ENCODE measurements at regions not wholly inside any gene's neighbourhood (a gene's known extent, or its start where the extent isn't known, plus 50 kb on each side); places are given as distances from the start of the nearest gene placed in this dataset.

DNA sequence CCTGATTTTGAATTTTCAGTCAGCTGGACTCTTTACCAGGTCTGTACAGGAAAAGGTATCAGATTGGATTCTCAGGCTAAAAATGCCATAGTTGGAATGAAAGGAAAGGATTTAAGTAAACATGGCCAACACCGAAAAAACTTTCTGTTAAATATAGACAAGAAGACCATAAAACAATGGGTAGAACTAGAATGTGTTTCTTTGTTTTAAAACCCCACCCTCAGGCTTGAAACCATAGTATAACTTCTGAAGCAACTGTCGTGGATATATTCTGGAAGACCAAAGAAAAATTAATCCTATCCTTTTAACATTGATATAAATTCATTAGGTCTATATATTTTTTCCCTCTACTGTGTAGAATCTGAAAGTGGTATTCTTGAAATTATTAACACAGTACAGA lies 118.6 kb upstream of the HAPLN1 start:
- ChIA-PET POLR2A (no interaction called here), CTCF (ENCODE audit: low intra/inter-chr PET ratio) (no interaction called here)
- H3K4me3 ChIP-seq, result no peak overlapping the region
- no peaks in the 10 kb centered on the region for H3K4me1 ChIP-seq (replicated peaks in 1 of 2; ENCODE audit: control insufficient read depth in 2 of 2, insufficient read depth in 2 of 2, low read length in 2 of 2)
- no peak overlapping the region for H2AFZ ChIP-seq (ENCODE audit: low read depth, low read length)
- no peak overlapping the region for H3K9ac ChIP-seq (ENCODE audit: insufficient read depth in 1 of 2, low read depth in 2 of 2, low read length in 2 of 2)
- no peaks in the 10 kb centered on the region for H4K20me1 ChIP-seq (replicated peaks; ENCODE audit: control insufficient read depth, insufficient read depth, low read length)
- in situ Hi-C loops (cut with MboI), result no loop called here
- no peaks in the 10 kb centered on the region for H3K9me3 ChIP-seq (replicated peaks; ENCODE audit: control insufficient read depth, insufficient read depth, low read depth, low read length)
- 0% methylated on average over 2 of the region's 2 CpGs for WGBS (ENCODE audit: insufficient coverage, low coverage, missing lambda C conversion rate)
- no TSS peak for BruUV-seq (replicated peaks)
- no peak for ATAC-seq
- no peaks in the 10 kb centered on the region for H3K27me3 ChIP-seq (ENCODE audit: control insufficient read depth in 2 of 2, insufficient read depth in 2 of 2, low read length in 2 of 2)
- H3K36me3 ChIP-seq (ENCODE audit: control insufficient read depth, insufficient read depth, low read length), result no peaks in the 10 kb centered on the region
- intact Hi-C loops (cut with micrococcal nuclease), result no loop called here
- TF ChIP-seq NEUROD1 (IDR thresholded peaks at IDR 0.05; ENCODE audit: borderline replicate concordance, low read depth, low read length, partially characterized antibody), result no peak
- TF ChIP-seq ARNT (IDR thresholded peaks at IDR 0.05), result no peak
- TF ChIP-seq RBFOX2 (IDR thresholded peaks at IDR 0.05; ENCODE audit: low read depth, low read length), result no peak
- TF ChIP-seq ZNF766 (CRISPR knock-in tag; conservative IDR thresholded peaks at IDR 0.05), result no peak
- TF ChIP-seq SIN3B (IDR thresholded peaks at IDR 0.05; ENCODE audit: low read depth), result no peak
- TF ChIP-seq, protein P1, sequence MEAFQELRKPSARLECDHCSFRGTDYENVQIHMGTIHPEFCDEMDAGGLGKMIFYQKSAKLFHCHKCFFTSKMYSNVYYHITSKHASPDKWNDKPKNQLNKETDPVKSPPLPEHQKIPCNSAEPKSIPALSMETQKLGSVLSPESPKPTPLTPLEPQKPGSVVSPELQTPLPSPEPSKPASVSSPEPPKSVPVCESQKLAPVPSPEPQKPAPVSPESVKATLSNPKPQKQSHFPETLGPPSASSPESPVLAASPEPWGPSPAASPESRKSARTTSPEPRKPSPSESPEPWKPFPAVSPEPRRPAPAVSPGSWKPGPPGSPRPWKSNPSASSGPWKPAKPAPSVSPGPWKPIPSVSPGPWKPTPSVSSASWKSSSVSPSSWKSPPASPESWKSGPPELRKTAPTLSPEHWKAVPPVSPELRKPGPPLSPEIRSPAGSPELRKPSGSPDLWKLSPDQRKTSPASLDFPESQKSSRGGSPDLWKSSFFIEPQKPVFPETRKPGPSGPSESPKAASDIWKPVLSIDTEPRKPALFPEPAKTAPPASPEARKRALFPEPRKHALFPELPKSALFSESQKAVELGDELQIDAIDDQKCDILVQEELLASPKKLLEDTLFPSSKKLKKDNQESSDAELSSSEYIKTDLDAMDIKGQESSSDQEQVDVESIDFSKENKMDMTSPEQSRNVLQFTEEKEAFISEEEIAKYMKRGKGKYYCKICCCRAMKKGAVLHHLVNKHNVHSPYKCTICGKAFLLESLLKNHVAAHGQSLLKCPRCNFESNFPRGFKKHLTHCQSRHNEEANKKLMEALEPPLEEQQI (IDR thresholded peaks at IDR 0.05), result no peak
- TF ChIP-seq HDAC3 (IDR thresholded peaks at IDR 0.05; ENCODE audit: borderline replicate concordance, partially characterized antibody), result no peak
- no peaks in the 10 kb centered on the region for H3K9me1 ChIP-seq (ENCODE audit: control insufficient read depth, insufficient read depth, low read length)
- FAIRE-seq, result no peak
- no peak overlapping the region for H3K4me2 ChIP-seq (ENCODE audit: insufficient read depth, low read length)
- DNase-seq (ENCODE audit: extremely low read depth in 1 of 4, low spot score in 3 of 4), result no peak
- no peak overlapping the region for H3K27ac ChIP-seq (ENCODE audit: extremely low read depth, low read depth, low read length)
- no peaks in the 10 kb centered on the region for H3K79me2 ChIP-seq (ENCODE audit: control insufficient read depth, insufficient read depth, low read length)
